ENCODE measurements at regions not wholly inside any gene's neighbourhood (a gene's known extent, or its start where the extent isn't known, plus 50 kb on each side); places are given as distances from the start of the nearest gene placed in this dataset.

DNA sequence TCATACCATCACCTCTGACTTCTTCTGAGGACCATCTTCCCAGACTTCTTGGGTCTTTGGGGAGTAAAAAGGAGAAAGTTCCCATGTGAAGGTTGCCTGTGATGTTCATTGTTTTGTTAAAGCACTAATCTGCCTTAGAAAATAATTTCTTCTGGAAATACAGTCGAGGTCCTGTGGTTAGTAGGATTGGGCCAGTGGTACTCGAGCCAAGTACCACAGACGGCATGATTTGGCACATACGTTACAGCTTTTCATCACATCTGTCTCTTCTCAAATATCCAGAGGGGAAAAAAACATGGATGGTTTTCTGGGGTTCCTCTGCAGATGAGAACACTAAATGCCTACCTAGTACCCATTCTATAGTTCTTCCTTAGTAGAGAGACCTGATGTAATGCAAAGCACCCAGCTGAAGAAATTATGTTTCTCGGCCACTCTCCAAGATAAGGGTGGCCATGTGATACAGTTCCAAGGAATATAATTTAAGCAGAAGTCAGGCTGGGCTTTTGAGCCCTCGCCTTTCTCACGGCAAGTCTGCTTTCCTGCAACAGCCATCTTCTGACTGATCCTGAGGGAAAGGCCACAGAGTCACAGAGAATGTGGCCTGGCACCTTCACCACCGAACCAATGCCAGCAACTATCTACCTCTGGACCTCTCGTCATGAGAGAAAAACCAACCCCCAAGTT, 161.0 kb downstream of the RNF152 start:
- TF ChIP-seq, protein P1, sequence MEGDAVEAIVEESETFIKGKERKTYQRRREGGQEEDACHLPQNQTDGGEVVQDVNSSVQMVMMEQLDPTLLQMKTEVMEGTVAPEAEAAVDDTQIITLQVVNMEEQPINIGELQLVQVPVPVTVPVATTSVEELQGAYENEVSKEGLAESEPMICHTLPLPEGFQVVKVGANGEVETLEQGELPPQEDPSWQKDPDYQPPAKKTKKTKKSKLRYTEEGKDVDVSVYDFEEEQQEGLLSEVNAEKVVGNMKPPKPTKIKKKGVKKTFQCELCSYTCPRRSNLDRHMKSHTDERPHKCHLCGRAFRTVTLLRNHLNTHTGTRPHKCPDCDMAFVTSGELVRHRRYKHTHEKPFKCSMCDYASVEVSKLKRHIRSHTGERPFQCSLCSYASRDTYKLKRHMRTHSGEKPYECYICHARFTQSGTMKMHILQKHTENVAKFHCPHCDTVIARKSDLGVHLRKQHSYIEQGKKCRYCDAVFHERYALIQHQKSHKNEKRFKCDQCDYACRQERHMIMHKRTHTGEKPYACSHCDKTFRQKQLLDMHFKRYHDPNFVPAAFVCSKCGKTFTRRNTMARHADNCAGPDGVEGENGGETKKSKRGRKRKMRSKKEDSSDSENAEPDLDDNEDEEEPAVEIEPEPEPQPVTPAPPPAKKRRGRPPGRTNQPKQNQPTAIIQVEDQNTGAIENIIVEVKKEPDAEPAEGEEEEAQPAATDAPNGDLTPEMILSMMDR (IDR thresholded peaks at IDR 0.05; ENCODE audit: insufficient read depth, low read depth, low read length): no peak
- no peak for TF ChIP-seq EZH2 (IDR thresholded peaks at IDR 0.05; ENCODE audit: insufficient read depth, low read length)
